ENCODE measurements at regions not wholly inside any gene's neighbourhood (a gene's known extent, or its start where the extent isn't known, plus 50 kb on each side); places are given as distances from the start of the nearest gene placed in this dataset.
"Not testable (repeated sequence)": the region's sequence is repeated elsewhere in the genome, so short reads cannot be mapped to it uniquely, and the experiment has no call there.

DNA sequence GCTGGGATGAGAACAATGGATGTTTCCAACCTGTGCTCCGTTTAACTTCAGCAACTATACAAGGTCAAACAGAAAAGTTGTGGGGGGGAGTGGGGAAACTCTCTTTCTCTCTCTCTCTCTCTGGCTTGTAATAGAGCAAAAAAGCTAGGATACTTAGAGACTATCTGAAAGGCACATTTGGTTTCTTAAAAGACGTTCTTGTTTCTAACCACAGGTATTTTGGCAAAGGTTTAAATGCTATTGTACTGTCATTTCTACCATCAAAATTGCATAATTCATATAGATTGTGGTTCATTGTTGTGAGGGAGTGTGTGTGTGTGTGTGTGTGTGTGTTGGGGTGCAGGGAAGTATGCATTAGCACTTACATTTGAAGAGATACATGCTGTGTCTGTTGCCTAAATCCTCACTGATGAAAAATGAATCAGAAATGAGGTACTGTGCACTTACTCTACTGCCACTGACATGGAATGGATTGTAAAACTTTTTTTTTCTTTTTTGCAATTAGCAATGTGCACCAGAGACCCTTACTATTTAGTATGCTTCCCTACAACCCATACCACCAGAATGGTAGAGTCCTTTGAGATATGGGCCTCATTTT is 841.0 kb upstream of the PIK3C3 start:
- DNase-seq, result no peak

DNA sequence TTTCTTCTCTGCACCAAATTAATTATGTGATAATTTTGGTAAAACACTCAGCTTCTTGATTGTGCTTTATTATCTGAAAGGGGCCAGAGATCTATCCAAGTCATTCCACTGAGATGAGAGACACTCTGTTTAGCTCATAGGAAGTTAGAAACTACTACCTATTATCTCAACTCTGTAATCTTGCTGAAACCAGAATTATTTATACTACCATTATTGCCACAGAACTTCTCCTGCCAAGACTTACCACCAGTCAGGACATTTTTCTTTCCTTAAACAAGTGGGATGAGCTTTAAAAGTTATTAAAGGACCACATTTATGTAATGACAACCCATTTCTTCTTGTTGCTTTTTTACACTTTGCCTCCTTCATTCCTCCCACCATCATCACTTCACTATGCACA is 855.6 kb upstream of the PIK3C3 start:
- DNase-seq, result no peak

DNA sequence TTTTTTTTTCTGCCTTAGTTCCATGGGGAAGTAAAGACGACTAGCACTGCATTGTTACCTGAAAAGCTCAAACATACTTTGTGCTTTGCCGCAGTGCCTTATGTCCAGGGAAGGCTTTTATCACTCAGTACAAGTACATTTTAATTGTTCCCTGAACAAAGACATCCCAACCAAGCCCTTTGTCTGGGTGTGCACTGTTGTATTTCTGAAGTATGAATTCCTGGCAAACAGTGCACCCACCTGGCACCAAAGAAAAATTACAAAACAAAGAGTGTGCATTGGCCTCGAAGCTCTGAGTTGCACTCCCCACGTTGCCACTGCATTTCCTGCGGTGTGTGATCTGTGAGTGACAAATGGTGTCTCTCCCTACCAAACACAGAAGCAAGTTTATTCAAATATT is 858.5 kb upstream of the PIK3C3 start:
- DNase-seq, result no peak

DNA sequence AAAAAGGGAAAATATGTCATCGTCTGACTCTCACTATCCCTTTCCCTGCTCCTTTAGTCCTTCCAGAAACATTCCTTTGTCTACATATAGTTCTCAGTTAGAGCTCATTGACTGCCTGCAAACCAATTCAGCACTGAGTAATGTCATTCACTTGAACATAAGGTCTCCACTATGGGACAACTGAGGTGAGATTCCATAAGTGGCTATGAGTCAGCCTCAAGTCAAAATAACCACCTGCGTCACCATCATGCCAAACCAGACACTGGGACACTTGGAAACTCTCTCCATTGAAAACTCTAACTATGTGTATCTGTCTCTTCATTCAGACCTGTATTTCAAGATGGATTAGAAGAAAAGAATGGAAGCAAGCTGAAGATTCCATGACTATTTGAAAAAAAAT is 878.0 kb upstream of the PIK3C3 start:
- DNase-seq, result no peak

DNA sequence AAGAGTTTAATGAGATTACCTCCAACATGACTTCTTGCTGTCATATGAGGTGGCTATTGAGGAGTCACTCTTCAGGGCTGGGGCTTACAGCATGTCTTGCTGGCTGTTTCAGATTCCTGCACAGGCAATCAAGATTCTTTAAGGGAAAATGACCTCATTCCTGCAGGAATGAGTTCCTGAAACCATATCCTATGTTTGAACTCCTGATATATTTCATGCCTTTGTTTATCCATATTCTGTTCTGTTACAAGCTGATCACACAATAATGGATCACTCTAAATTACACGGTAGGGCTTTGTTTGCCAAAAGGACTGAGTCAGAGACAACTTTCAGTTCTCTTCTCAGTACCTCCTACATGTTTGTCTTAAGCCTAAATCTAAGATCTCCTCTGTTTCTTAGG is 879.8 kb upstream of the PIK3C3 start:
- DNase-seq, result no peak

DNA sequence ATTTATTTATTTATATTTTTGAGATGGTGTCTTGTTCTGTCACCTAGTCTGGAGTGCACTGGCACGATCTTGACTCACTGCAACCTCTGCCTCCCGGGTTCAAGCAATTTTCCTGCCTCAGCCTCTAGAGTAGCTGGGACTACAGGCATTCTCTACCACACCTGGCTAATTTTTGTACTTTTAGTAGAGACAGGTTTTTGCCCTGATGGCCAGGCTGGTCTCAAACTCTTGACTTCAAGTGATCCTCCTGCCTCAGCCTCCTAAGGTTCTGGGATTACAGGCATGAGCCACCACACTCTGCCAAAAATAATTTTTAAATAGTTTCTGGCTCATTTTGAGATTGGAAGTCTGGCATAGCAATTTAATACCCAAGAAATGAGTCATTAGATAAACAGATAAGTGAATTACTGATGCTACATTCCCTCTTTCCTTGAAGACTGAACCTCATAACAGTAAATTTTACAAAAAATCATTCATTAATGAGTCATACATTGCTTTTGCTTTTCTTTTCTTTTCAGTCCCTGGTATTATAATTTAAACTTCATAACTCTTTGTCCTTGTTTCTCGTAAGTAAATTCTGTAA is 881.6 kb upstream of the PIK3C3 start:
- DNase-seq, result no peak

GRCh38 chr18:41072946-41073345 is 882.1 kb upstream of the PIK3C3 start:
- no peak for DNase-seq

- no peak for DNase-seq
Measured at GRCh38 chr18:41071826-41072225, 883.2 kb upstream of the PIK3C3 start.

- no peak for DNase-seq
Measured at GRCh38 chr18:41069167-41069566, 885.9 kb upstream of the PIK3C3 start.

DNA sequence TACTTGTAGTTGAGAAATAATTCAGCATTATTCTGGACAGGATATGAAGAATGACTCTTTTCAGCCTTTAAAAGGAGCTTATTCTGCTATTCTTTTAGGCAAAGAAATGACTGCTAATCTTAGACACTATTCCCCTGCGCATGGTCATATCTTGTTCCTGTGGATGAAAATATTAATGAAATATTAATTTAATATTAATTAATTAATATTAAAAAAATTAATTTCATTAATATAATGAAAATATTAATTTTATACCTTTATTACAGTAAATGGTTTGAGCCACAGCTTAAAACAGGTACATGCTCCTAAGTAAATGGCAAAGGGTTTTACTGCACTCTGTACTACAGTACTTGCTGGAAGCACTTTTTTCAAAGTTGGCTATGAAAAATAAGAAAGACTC is 890.1 kb upstream of the PIK3C3 start:
- DNase-seq, result no peak

GRCh38 chr18:41060967-41061366 is 894.1 kb upstream of the PIK3C3 start:
- no peak for DNase-seq

- no peak for DNase-seq
Measured at GRCh38 chr18:41059126-41059415, 896.0 kb upstream of the PIK3C3 start.

DNA sequence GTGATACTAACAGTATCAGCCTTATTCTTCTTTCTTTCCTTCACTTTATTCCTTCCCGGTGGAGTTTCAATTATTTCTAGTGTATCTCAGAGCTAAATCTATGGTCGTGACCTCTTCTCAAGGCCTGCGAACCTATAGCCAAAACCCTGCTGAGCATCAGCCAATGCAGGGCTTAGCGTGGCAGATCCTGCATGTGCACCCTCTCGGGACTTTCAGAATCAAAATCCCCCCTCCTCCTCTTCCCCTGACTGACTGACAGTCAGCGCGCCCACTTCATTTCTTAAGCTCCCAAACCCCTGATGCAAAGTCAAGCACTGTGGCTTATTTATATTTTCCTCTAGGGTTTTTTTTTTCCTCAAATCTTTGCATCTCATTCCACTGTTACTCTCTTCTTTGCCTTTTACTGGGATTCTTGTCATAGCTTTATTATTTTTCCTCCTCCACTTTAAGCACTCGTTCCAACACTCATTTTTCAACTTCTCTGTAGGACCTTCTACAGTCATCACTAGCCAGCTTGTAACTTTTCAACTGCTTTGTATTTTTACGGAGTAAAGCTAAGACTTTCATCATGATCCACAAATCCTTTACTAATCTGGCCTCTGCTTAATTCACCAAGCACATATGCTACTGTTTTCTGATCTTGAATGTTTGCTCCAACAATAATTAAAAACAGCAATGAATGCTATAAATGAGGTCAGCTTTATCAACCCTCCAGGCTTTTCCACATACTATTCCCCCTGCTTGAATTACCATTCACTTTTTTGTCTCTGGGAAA is 896.5 kb upstream of the PIK3C3 start:
- DNase-seq, result no peak

DNA sequence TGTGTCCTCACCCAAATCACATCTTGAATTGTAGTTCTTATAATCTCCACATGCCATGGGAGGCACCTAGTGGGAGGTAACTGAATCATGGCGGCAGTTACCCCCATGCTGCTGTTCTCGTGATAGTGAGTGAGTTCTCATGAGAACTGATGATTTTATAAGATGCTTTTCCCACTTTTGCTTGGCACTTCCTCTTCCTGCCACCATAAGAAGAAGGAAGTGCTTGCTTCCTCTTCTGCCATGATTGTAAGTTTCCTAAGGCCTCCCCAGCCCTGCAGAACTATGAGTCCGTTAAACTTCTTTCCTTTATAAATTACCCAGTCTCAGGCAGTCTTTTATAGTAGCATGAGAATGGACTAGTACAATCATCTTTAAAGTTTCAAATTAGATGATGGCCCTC is 902.4 kb upstream of the PIK3C3 start:
- DNase-seq, result no peak

DNA sequence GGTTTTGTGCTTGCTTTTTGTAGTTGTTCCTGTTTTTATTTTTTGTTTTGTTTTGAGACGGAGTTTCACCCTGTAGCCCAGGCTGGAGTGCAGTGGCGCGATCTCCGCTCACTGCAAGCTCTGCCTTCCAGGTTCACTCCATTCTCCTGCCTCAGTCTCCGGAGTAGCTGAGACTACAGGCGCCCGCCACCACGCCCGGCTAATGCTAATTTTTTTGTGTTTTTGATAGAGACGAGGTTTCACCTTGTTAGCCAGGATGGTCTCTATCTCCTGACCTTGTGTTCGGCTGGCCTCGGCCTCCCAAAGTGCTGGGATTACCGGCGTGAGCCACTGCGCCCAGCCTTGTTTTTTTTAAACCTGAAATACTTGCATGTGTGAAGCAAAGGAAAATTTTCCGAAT is 908.8 kb upstream of the PIK3C3 start:
- not testable (repeated sequence) for DNase-seq

DNA sequence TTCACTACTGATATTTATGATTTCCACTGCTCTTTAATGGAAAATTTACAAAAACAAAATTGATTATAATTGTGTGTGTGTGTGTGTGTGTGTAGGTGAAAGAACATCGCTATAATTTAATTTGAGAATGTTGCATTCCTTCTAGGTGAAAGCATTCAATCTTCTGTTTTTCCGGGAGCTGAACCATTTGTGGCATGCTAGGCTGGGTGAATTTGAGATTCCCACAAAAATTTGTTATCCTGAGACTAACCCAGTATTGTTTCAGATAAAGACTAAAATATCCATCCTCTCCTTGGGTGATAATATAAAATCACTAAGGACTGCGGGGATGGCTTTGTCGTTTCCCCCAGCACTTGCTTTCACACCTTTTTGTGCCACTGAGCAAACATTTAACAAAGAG is 911.2 kb upstream of the PIK3C3 start:
- DNase-seq, result no peak

GRCh38 chr18:41042866-41043265 is 912.2 kb upstream of the PIK3C3 start:
- no peak for DNase-seq

DNA sequence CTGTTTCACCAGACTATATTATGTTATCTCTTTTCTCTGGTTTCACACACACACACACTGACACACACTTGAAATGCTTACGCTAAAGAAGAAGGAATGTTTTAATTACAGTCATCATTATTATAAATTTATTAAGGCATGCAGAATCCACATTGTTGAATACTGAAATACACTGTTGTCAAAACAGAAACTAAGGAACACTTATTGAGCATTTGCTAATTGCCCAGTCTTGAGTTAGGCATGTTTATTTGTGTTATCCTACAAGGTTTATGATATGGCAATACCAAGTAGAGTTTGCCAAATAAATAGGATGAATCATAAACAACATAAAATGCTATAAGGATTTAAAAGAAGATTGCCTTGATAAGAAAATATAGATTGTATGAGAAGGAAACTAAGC is 917.0 kb upstream of the PIK3C3 start:
- no peak for DNase-seq

GRCh38 chr18:41036346-41036745 is 918.7 kb upstream of the PIK3C3 start:
- no peak for DNase-seq

GRCh38 chr18:41034413-41034812 is 920.6 kb upstream of the PIK3C3 start:
- DNase-seq, result no peak

- DNase-seq, result no peak
Measured at GRCh38 chr18:41025666-41026065, 929.4 kb upstream of the PIK3C3 start.

DNA sequence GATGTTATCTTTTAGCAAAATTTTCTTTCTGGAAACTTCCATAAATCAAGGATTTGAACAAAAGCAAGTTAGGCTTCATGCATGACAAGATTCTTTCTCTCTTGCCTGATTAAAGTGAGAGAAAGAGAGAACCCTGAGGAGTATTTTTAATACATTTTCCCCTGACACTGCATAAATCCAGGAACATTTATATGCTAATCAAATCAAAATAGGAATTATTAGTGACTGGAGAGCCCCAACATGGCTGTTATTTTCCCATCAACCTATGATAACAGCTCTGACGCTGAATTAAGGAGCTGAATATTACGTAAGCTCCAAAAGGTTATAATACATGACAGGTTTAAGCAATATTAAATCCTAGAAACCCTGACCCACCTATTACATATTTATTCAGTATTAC is 930.2 kb upstream of the PIK3C3 start:
- no peak for DNase-seq

GRCh38 chr18:41022484-41022883 is 932.5 kb upstream of the PIK3C3 start:
- DNase-seq, result peak; percentile 20

GRCh38 chr18:41021089-41021488 is 933.9 kb upstream of the PIK3C3 start:
- no peak for DNase-seq

DNA sequence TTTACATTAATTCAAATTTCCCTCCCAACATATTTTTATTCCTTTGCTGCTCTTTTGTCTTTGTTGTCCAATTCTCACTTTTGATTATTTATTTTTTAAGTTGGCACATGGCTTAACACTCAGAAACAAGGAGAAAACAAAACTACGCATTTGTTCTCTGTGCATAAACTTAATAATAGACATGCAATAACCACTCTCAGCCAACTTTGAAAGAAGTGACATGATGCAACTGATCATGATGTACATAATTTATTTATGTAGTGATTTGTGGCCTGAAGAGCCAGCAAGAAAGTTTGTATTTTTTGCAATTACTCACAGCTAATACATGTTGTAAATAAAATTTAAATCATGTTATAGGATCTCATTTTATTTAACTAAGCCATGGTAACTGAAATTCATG is 942.8 kb upstream of the PIK3C3 start:
- DNase-seq, result no peak
